ENCODE measurements at regions not wholly inside any gene's neighbourhood (a gene's known extent, or its start where the extent isn't known, plus 50 kb on each side); places are given as distances from the start of the nearest gene placed in this dataset.
"Not testable (repeated sequence)": the region's sequence is repeated elsewhere in the genome, so short reads cannot be mapped to it uniquely, and the experiment has no call there.

DNA sequence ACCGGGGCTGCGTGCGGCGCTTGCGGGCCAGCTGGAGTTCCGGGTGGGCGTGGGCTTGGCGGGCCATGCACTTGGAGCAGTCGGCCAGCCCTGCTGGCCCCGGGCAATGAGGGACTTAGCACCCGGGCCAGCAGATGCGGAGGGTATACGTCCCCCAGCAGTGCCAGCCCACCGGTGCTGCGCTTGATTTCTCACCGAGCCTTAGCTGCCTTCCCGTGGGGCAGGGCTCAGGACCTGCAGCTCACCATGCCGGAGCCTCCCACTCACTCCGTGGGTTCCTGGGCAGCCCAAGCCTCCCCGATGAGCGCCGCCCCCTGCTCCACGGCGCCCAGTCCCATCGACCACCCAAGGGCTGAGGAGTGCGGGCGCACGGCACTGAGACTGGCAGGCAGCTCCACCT lies 51.4 kb upstream of the INPP4B start:
- DNase-seq = not testable (repeated sequence)

DNA sequence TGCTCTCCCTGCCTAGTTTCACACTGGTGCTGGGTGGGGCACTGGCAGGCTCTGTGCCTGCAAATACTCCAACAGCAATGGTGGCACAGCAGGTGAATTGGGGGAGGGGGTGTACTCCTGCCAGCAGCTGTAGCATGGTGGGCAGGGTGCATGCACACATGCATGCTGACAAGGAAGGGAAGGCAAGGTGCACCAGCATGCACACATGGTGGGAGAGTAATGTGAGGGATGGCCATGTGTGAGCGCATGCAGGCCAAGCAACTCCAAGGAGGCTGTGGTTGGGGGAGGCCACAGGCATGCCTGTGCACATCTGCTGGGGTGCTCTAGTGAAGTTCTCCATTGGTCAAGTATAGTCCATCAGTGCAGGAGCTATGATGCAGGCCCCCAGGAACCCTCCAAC lies 54.5 kb upstream of the INPP4B start:
- no peak for DNase-seq

DNA sequence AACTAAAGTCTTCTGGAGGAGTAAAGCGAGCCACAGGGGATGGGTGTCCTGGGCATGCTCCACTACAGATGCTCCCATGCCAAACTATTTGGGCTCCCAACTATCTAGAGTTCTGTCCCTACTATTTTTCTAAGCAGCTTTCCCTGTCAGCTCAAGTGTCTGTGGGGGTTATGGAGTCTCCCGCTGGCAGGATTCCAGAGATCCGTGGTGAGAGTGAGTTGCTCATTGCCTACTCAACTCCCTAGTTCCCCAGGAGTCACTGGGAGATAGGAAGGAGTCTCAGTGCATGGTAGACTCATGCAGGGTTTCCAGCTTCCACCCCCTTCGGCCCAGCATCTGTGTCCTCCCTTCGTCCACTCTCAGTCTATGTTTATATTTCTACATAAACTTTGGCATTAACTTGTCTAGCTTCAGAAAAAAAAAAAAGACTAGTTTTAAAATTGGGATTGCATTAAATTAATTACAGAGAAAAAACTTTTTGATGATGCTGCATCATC lies 55.1 kb upstream of the INPP4B start:
- no peak for DNase-seq

DNA sequence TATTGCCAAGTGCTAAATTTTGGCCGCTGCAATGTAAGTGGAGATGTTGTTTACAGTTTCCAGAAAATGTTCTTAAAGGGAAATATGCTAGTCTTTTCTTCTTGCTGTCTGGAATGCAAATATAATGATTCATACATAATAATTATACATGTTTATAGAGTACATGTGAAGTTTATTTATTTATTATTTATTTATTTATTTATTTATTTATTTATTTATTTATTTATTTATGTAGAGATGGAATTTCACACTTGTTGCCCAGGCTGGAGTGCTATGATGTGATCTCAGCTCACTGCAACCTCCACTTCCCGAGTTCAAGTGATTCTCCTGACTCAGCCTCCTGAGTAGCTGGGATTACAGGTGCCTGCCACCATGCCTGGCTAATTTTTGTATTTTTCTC lies 57.5 kb upstream of the INPP4B start:
- DNase-seq = not testable (repeated sequence)

DNA sequence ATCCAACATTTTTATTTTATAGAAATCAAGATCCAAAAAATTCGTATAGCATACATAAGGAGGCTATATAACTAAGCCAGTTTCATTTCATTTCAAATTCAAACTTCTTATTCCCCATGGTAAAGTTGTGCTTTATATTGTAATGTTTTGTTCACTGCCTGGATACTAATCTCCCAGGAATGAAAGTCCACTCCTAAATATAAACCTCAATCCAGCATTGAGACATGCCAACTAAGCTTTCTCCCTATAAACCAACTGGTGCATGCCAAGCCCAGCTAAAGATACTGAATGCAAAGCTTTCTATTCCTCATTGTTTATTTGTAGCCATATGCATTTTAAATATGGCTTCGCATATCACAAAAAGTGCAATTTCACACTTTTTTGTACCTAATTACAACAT lies 63.8 kb upstream of the INPP4B start:
- DNase-seq = no peak

DNA sequence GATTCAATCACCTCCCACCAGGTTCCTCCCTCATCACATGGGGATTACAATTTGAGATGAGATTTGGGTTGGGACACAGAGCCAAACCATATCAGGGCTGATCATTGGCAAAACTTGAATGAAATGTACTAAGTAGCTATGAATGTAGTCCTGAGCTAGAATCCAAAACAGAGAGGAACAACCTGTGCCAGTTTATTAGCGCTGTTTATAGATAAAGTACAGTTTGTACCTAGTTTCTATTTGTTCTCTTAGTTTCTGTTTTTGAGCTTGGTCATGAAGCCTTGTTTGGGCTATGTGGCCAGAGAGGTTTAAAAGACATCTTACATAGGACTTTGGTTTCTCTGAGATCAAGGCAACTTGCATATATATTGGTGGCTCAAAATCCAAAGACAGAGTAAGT lies 66.9 kb upstream of the INPP4B start:
- DNase-seq = no peak

DNA sequence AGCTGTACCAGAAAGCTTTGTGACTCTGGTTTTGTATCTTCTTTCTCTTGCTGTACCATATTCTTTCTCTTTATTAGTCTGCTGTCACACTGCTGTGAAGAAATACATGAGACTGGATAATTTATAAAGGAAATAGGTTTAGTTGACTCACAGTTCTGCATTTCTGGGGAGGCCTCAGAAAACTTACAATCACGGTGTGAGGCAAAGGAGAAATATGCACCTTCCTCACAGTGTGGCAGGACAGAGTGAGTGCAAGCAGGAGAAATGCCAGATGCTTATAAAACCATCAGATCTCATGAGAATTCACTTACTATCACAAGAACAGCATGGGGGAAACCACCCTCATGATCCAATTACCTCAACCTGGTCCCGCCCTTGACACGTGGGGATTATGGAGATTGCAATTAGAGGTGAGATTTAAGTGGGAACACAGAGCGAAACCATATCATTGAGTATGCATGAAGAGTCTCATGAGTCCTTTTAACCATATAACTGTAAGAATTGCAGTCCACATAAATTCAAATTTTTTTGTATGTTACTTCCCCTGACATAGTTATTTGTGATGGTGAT lies 67.4 kb upstream of the INPP4B start:
- no peak for DNase-seq

DNA sequence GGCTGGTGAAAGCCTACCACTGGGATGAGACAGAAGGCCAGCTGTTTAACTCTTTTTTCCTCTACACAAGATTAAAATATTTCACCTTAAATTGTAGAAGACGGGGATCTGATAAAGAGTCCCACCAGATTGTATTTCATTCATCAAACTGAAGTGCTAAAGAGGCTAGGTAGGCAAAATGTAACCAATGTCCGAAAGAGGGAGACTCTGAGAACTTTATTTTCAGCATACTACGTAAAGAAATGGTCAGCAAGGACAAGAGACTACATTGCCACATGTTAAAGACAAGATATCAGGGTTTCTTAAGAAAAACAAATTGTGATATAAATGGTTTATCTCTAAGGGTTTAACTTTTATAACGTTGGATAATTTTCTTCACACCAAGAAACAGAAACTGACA lies 71.6 kb upstream of the INPP4B start:
- DNase-seq = no peak

DNA sequence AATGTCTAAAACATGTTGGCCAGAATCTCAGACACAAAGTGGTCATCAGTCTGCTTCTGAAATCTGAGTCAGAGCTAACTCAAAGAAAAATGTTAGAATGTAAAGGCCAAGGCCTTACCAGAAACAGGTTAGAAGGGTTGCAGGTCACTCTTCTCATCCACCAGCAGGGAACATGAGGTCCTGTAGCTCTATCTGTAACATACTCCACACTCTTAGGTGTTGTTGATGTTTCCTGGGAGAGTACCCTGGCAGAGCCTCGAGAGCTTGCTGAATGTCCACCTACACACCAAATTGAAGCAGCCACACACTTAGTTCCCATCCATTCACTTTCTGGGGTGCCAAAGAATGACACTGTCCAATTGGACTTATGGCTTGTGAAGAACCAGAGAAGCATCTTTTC lies 76.6 kb upstream of the INPP4B start:
- DNase-seq = no peak

DNA sequence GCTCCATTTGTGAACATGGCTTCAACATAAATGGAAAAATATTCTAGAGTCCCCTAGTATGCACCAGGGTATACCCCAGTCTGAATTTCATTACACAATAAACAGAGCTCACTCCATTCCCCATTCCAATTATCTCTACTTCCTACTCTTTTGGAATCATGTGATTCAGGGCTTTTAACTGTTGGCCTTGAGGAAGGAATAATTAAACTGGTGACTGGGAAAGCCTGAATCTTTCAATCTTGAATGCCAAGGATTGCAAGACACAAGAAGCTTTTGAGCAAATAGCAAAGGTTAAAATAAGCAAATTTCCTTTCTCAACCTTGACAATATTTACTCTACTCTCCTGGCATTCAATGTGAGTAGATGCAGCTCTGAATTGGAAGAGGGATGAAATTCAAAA lies 77.5 kb upstream of the INPP4B start:
- no peak for DNase-seq

DNA sequence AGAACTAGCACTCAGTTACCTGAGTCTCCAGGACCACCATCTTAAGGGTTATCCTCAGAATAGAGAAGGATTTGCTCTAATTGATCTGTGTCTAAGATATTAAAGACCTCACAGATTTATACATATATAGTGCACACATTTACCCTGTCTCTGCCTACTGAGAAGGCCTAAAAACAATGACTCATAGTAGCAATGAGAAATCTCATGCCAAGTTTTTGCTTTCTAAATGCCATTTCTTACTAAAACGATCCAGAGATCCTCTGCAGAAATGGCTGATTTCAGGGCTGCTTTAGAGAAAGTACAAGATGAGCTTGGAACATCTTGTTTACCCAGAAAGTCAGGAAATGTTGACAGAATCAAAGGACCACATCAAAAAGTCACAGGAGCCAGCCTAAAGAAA lies 79.1 kb upstream of the INPP4B start:
- DNase-seq = no peak

DNA sequence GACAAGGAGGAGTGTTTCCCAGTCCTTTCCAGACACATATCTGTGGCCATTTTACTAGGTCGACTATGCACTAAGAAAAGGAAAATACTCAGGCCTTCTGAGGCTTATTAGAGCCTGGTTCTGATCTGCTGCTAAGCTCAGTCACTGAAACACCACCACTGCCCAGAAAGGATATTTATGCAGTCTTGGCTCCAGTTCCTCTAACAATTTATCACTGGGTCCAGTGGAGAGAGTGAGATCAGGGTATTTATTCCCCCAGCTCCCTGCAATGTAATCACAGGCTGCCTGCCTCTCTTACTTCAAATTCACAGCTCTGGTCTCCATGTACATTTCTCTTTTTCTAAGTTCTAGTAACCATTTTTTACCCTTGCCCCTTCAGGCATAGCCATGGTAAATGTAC lies 81.6 kb upstream of the INPP4B start:
- no peak for DNase-seq

DNA sequence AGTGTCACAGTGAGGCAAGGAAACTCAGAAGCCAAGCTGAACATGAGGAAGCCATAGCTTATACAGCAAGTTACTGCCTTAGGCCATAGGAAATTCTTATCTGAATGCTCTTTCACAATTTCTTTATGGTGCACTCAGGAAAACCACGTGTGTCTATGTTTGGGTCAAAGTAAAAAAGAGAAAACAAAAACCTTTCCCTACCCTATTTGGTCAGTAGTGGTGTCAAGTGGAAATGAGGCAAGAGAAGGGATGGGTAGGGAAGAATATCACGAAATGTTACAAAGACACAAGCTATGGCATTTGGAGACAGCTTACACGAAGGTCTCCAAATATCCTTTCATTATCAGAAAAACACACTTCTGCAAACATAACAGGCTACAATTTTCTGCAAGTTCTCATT lies 83.4 kb upstream of the INPP4B start:
- DNase-seq = no peak

DNA sequence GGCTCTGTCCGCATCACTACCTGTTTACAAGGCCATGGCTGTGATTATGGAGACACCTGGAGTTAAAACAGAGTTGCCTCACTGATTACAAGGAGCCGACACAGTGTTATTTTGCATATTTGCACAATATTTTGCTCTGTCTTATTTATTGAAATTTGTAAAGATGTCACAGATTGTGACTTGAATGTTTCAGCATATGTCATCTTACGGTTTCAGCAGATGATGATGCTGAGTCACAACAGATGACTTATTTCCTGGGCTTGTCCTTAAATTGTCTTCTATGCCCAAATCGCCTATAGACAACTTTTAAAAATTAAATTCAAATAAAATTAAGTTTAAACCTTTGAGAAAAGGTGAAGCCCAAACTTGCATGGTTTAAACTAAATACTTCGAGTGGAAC lies 87.1 kb upstream of the INPP4B start:
- no peak for DNase-seq

DNA sequence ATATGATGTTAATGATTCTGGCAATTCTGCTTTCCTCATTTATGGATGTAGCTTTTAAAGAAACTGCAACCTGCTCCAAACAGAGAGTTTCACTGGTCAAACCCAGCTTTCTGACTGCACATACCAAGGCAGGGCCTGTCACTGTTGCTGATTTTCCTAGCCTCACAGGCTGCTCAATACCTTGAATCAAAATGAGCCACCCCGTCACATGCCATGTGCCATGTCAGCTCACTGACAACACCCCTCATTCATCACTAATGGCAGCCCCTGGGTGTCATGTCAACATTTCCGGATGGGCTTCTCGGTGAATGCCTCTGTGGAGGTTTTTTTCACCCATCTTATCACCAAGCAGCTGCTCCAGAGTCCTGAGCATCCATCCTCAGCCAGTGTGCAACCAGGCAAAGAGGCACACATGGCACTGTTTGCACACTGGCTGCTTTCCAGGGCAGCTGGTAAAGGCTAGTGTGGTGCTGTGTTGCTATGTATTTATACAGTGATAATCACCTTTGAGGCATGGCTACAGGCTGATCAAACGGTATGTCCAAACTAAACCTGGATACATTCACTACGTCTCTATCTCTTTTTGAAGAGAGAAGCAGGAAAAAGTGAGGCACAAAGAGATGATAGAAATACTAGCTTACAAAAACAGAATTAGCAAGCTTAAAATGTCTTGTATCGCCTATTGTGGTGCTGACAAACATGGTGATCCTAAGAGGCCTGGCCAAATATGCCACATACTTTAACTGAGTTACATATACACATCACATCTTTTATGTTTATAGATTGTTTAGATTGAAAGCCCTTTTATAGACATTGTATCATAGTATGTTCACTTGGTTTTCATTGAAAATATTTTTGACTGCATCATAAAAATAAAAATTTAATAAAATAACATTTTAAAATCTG lies 94.6 kb upstream of the INPP4B start:
- DNase-seq = peak; percentile 28

DNA sequence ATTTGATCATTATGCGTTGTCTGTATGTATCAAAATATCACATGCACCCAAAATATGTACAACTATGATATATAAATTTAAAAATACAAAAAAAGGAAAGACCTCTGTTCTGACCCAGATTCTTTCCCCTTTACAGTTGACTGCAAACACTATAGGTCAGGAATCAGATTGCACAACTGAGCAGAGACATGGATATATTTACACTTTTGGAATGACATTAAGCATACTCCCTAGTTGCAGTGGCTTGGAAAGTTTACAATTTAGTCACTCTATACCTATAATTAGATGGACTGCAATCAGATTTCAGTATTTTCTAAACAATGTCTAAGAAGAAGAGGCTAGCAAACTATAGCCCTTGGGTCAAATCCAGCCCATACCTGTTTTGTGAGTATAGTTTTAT lies 98.5 kb upstream of the INPP4B start:
- DNase-seq = no peak

DNA sequence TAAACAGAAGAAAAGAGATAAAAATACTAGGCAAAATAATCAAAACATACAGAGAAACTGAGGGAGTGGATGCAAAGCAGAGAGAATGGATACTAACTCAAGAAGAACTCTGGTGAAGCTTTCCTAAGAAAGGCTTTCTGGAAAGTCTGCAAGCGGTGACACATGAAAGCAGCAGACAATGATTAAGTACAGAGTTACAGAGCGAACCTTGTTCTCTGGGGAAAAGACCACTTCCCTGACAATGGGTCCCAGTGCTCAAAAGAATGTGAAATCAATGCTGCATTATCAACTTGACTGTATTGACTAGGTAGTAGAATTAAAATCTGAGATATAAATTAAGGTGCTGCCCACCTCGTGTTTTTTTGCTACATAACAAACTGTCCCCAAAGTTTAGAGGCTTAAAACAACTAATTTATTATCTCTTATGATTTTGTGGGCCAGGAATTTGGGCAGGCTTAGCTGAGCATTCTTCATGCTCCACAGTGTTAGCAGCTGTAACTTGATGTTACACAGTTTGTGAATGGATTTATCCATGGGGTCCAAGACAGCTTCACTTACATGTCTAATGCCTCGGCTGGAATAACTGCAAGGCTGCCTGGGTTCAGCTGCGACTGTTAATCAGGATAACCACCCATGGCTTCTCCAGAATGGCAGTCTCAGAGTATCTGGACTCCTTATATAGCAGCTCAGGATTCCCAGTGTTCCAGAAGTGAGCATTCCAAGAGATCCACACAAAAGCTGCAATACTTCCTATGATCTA lies 106.9 kb upstream of the INPP4B start:
- no peak for DNase-seq

DNA sequence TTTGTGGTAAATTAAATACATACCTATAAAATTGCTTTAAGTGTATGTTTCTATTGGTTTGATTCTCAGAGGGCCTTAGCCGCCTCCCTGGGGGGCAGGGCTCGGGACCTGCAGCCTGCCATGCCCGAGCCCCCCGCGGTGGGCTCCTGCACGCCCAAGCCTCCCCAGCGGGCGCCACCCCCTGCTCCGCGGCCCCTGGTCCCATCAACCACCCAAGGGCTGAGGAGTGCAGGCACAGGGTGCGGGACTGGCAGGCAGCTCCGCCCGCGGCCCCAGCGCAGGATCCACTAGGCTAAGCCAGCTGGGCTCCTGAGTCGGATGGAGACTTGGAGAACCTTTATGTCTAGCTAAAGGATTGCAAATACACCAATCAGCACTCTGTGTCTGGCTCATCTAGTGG lies 108.3 kb upstream of the INPP4B start:
- no peak for DNase-seq

DNA sequence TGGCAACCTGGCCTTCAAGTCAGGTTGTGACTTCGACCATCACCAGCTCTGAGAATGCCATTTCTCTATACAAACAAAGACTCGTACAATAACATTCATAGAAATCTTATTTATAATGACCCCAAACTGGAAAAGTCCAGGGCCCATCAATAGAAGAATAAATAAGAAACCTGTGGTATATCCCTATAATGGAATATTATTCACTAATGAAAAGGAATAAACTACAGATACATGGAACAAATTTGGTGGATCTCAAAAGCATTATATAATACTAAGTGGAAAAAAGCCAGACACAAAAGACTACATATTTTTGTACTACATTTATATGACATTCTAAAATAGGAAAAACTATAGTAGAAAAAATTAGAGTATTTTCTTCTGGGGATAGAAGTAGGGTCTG lies 109.4 kb upstream of the INPP4B start:
- no peak for DNase-seq

DNA sequence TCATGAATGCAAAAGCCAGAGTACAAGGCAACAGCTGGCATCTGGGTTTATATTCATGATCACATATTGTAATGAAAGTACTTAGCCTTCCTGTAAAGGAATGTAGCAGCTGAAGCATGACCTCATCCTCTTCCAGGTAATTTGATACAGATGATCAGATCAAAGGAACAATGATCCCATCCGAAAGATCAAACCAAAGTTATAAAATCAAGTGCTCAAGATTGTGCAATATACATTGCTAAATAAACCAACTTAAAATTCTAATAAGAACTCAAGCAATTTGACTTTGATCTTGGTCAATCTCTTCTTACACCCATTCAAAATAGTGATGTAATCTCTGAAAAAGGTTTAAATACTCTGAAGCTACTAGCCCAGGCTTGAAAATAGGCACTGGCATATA lies 113.1 kb upstream of the INPP4B start:
- no peak for DNase-seq

DNA sequence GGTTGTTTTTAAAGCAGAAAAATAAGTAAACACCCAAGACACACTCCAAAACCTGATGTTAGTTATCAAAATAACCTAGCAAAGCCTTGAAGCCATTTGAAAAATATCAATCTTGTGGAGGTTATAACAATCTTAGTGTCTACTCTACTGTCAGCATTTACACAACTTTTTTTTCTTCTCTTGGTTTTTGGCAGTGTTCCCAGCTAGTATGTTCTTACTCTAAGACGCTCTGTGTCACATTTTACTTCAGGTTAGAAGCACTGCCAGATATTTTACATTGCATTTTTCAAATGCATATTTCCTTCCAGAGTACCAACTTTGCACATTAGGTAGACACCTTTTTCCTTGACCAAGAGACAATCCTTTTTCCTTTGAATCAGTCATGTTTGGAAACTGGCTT lies 114.0 kb upstream of the INPP4B start:
- no peak for DNase-seq

DNA sequence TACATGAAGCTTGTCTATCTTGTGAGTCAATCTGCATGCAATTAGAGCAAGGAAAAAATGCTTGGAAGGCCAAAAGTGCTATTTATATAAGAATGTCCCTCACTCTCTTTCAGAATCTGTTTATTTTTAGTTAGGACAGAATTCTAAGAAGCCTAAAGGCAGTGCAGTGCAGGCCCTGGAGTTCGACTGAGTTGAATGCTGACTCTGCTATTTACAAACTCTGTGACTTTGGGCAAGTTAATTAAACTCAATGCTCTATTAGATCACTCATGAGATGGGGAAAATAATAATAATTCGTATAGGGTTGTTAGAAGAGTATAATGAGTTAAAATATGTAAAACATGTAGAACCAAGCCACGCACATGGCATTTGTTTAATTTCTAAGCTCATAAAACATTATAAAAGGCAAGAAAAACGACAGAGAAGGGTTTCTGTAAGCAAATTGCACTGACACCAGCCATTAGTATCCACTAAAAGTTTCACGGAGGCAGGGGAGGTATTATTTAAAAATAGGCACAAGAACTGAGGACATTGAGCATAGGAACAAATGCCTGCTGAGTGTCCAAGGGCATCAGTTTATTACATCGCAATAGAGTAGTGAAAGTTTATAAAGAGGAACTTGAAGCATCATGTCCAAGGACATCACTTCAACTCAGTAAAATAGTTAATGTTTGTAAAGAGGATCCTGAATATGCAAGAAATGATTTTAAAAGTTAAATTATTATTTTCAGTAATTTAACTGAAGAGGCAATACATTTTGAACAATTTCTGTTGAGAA lies 115.0 kb upstream of the INPP4B start:
- DNase-seq = no peak

DNA sequence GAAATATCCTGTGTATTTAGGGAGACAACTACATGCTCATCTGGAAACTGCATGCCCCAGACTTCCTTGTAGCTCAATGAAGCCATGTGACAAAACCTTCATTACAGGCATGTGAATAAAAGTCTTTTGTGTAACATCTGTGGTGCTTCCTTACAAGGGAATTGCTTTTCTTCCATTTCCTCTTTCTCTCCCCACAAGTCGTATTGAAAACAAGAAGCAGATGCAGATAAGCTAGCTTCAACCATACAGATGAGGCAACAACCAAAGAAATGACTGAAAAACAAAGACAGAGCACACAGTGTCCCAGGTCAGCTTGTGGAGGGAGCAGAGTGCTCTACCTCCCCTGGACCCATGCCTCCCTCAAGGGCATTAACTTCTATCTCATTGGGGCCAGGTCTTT lies 115.8 kb upstream of the INPP4B start:
- no peak for DNase-seq
